NB4 (cell line): ENCODE measurements at regions not wholly inside any gene's neighbourhood (a gene's known extent, or its start where the extent isn't known, plus 50 kb on each side); places are given as distances from the start of the nearest gene placed in this dataset.

Source experiments
- POLR2A ChIP-seq: IDR thresholded peaks from 2 replicates; pipeline ENCODE4 v1.6.1; 2011; ENCODE audit warnings: mild to moderate bottlenecking; ENCODE audit not compliant: insufficient read length; ENCODE audit errors: extremely low read depth
- TF ChIP-seq, protein P1 (sequence below): IDR thresholded peaks from one replicate; pipeline ENCODE4 v1.5.1; 2012; ENCODE audit warnings: low read depth, low read length

- TF ChIP-seq POLR2A, result no peak
- TF ChIP-seq, protein P1, sequence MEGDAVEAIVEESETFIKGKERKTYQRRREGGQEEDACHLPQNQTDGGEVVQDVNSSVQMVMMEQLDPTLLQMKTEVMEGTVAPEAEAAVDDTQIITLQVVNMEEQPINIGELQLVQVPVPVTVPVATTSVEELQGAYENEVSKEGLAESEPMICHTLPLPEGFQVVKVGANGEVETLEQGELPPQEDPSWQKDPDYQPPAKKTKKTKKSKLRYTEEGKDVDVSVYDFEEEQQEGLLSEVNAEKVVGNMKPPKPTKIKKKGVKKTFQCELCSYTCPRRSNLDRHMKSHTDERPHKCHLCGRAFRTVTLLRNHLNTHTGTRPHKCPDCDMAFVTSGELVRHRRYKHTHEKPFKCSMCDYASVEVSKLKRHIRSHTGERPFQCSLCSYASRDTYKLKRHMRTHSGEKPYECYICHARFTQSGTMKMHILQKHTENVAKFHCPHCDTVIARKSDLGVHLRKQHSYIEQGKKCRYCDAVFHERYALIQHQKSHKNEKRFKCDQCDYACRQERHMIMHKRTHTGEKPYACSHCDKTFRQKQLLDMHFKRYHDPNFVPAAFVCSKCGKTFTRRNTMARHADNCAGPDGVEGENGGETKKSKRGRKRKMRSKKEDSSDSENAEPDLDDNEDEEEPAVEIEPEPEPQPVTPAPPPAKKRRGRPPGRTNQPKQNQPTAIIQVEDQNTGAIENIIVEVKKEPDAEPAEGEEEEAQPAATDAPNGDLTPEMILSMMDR, result no peak
Measured at GRCh38 chr2:2775018-2775417, 443.9 kb upstream of the MYT1L start.
